ENCODE measurements at regions not wholly inside any gene's neighbourhood (a gene's known extent, or its start where the extent isn't known, plus 50 kb on each side); places are given as distances from the start of the nearest gene placed in this dataset.

GRCh38 chr12:32981139-32981538 is 84.6 kb upstream of the PKP2 start:
- TF ChIP-seq CTCF (IDR thresholded peaks at IDR 0.05; ENCODE audit: borderline replicate concordance, extremely low read depth, low read length, poor library complexity, severe bottlenecking), result no peak
- no peak for TF ChIP-seq EZH2 (IDR thresholded peaks at IDR 0.05; ENCODE audit: borderline replicate concordance, low read depth, low read length, severe bottlenecking)

Measured in DND-41 (cell line).